Neural cell (in vitro differentiated cells): ENCODE measurements at regions not wholly inside any gene's neighbourhood (a gene's known extent, or its start where the extent isn't known, plus 50 kb on each side); places are given as distances from the start of the nearest gene placed in this dataset.

Source experiments
- SMC3 ChIP-seq: fragments of 450-650 bp; conservative IDR thresholded peaks from 2 replicates; pipeline ENCODE4 v1.6.1; 2014; ENCODE audit warnings: antibody characterized with exemption, mild to moderate bottlenecking, moderate library complexity; ENCODE audit not compliant: poor library complexity
- TF ChIP-seq, protein P1 (sequence below): fragments of 450-650 bp; IDR thresholded peaks from 2 replicates; pipeline ENCODE4 v1.5.1; 2014; ENCODE audit warnings: antibody characterized with exemption, mild to moderate bottlenecking, moderate library complexity; ENCODE audit not compliant: poor library complexity, severe bottlenecking

DNA sequence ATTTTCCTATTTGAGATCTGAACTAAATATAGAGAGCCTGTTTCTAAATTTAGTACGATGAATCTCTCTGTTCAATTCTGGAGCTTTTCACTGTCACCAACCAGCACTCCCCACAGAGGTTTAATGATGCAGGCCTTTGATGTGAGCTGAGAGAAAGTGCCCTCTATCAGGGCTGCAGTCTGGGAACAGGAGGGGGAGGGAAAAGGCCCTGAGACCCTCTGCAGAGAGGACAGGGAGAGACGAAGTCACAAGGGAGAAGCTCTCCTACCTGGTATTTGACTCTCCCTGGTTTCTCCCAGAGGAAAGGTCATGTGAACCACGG is 206.8 kb upstream of the SOX1 start:
- TF ChIP-seq SMC3: no peak
- TF ChIP-seq, protein P1, sequence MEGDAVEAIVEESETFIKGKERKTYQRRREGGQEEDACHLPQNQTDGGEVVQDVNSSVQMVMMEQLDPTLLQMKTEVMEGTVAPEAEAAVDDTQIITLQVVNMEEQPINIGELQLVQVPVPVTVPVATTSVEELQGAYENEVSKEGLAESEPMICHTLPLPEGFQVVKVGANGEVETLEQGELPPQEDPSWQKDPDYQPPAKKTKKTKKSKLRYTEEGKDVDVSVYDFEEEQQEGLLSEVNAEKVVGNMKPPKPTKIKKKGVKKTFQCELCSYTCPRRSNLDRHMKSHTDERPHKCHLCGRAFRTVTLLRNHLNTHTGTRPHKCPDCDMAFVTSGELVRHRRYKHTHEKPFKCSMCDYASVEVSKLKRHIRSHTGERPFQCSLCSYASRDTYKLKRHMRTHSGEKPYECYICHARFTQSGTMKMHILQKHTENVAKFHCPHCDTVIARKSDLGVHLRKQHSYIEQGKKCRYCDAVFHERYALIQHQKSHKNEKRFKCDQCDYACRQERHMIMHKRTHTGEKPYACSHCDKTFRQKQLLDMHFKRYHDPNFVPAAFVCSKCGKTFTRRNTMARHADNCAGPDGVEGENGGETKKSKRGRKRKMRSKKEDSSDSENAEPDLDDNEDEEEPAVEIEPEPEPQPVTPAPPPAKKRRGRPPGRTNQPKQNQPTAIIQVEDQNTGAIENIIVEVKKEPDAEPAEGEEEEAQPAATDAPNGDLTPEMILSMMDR: no peak
